Trophoblast cell (in vitro differentiated cells and primary cell): ENCODE measurements at regions not wholly inside any gene's neighbourhood (a gene's known extent, or its start where the extent isn't known, plus 50 kb on each side); places are given as distances from the start of the nearest gene placed in this dataset.

Experiments
- DNase-seq, 2 donors: peaks; one replicate each; pipeline ENCODE4 v3.0.0-alpha.2; 2016
- H2AFZ ChIP-seq: 2 replicates; pipeline ENCODE4 v1.6.1; 2013; ENCODE audit warnings: low read length, moderate library complexity, mild to moderate bottlenecking; ENCODE audit not compliant: insufficient read depth, poor library complexity
- H2AK5ac ChIP-seq: 2 replicates; pipeline ENCODE4 v1.6.1; 2013; ENCODE audit warnings: mild to moderate bottlenecking, low read length
- H2BK120ac ChIP-seq: 2 replicates; pipeline ENCODE4 v1.6.1; 2013; ENCODE audit warnings: low read length, mild to moderate bottlenecking, moderate library complexity; ENCODE audit not compliant: insufficient read depth, poor library complexity
- H2BK12ac ChIP-seq: 2 replicates; pipeline ENCODE4 v1.6.1; 2013; ENCODE audit warnings: mild to moderate bottlenecking, low read length, moderate library complexity
- H2BK5ac ChIP-seq: 2 replicates; pipeline ENCODE4 v1.6.1; 2013; ENCODE audit warnings: low read length, low read depth, moderate library complexity, mild to moderate bottlenecking; ENCODE audit not compliant: poor library complexity
- H3K14ac ChIP-seq: 2 replicates; pipeline ENCODE4 v1.6.1; 2013; ENCODE audit warnings: mild to moderate bottlenecking, low read length
- H3K18ac ChIP-seq: 2 replicates; pipeline ENCODE4 v1.6.1; 2013; ENCODE audit warnings: mild to moderate bottlenecking, low read length
- H3K23ac ChIP-seq: 2 replicates; pipeline ENCODE4 v1.6.1; 2013; ENCODE audit warnings: low read length
- H3K27ac ChIP-seq: 2 replicates; pipeline ENCODE4 v1.5.1; 2013; ENCODE audit warnings: low read depth, mild to moderate bottlenecking, inconsistent platforms, low read length, moderate library complexity
- H3K27me3 ChIP-seq: 2 replicates; pipeline ENCODE4 v1.6.1; 2013; ENCODE audit warnings: inconsistent platforms, mild to moderate bottlenecking, low read length, moderate library complexity; ENCODE audit not compliant: insufficient read depth
- H3K36me3 ChIP-seq, 2 experiments: 1 replicate in 1 of 2; 2 replicates in 1 of 2; pipeline ENCODE4 v1.6.1; 2013; ENCODE audit warnings: low read length in 2 of 2, mild to moderate bottlenecking in 2 of 2, moderate library complexity in 1 of 2; ENCODE audit not compliant: insufficient read depth in 2 of 2, control insufficient read depth in 1 of 2
- H3K4ac ChIP-seq: 2 replicates; pipeline ENCODE4 v1.6.1; 2013; ENCODE audit warnings: low read depth, mild to moderate bottlenecking, low read length, moderate library complexity
- H3K4me1 ChIP-seq, 2 experiments: 1 replicate in 1 of 2; 2 replicates in 1 of 2; pipeline ENCODE4 v1.6.1; 2013; ENCODE audit warnings: low read length in 2 of 2, mild to moderate bottlenecking in 2 of 2, moderate library complexity in 1 of 2; ENCODE audit not compliant: insufficient read depth in 2 of 2, control insufficient read depth in 1 of 2
- H3K4me2 ChIP-seq: 2 replicates; pipeline ENCODE4 v1.6.1; 2013; ENCODE audit warnings: inconsistent platforms, mild to moderate bottlenecking, low read length, moderate library complexity
- H3K4me3 ChIP-seq: 2 replicates; pipeline ENCODE4 v1.5.1; 2013; ENCODE audit warnings: mild to moderate bottlenecking, low read depth, low read length, inconsistent platforms
- H3K79me1 ChIP-seq: one replicate; pipeline ENCODE4 v1.6.1; 2013; ENCODE audit warnings: low read length
- H3K79me2 ChIP-seq: 2 replicates; pipeline ENCODE4 v1.6.1; 2013; ENCODE audit warnings: low read length, mild to moderate bottlenecking; ENCODE audit not compliant: control insufficient read depth, insufficient read depth, poor library complexity
- H3K9ac ChIP-seq: 2 replicates; pipeline ENCODE4 v1.6.1; 2013; ENCODE audit warnings: mild to moderate bottlenecking, low read length
- H3K9me3 ChIP-seq: 2 replicates; pipeline ENCODE4 v1.6.1; 2013; ENCODE audit warnings: low read depth, mild to moderate bottlenecking, control low read depth, inconsistent platforms, low read length; ENCODE audit not compliant: insufficient read depth
- H4K12ac ChIP-seq: 2 replicates; pipeline ENCODE4 v1.6.1; 2013; ENCODE audit warnings: low read depth, mild to moderate bottlenecking, low read length, moderate library complexity
- H4K8ac ChIP-seq: 2 replicates; pipeline ENCODE4 v1.6.1; 2013; ENCODE audit warnings: low read depth, mild to moderate bottlenecking, low read length, moderate library complexity
- H4K91ac ChIP-seq: one replicate; pipeline ENCODE4 v1.6.1; 2013; ENCODE audit warnings: low read depth, mild to moderate bottlenecking, low read length, moderate library complexity
- WGBS: extraction: QIAGEN DNeasy Blood & Tissue Kit; methylation state at CpG from one replicate; pipeline ENCODE4 v1.1.7; 2013; ENCODE audit warnings: missing lambda C conversion rate; ENCODE audit not compliant: insufficient read length, insufficient coverage; ENCODE audit errors: extremely low coverage; 5-methylcytosine and 5-hydroxymethylcytosine counted together

DNA sequence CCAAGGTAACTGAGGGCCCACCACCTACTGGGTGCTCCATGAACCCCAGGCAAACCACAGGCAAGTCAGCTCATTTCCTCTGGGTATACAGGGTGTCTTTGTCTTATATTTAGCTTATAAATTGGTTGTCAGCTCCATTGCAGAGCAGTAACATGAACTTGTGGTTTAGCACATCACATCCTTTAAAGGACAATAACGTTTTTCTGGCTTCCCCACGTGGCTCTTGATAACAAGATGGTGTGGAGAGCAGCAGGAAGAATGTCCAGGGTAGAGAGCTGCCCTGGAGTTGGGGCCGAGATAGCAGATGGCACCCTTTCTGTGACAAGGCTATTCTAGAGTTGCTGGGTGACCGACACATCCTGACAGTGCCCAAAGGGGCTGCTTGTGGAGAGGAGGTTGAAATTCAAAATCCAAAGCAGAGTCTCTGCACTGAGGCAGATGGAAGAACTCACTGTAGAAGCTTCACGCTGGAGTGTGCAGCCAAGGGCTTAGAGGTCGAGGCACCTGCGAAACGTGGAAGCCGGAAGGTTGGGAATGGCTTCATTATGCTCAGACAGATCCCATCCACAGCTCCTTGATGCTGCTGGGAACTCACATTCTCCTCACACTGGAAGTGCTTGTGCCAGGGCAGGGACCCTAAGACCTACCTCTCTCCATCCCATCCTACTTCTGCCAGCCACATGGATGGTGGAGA lies 133.0 kb upstream of the FRY start:
- no peak overlapping the region for H2BK120ac ChIP-seq

DNA sequence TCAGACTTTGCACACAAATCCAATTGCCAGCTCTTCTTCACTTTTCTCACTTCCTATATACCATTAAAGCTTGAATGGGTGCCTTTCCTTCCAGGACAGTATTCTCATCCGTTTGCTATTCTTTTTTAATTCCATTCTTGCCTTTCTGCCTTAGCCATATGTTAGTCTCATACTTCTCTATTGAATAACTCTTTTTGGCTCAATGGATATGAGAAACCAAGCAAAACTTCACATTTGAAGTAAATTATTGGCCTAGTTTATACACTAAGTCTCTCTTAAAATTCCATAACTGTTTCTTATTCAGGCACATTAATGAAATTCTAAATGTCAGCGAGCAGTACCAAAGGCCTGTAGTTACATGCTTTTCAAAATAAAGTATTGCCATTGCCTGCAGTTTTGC lies 129.6 kb upstream of the FRY start:
- no CpG with 5 or more reads among the region's 2 CpGs for WGBS
- H3K27ac ChIP-seq = no peak overlapping the region

More for the DNA sequence above, 133.0 kb upstream of the FRY start:
- H3K14ac ChIP-seq = no peak overlapping the region
- H3K18ac ChIP-seq = no peak overlapping the region
- no peaks in the 10 kb centered on the region for H3K79me2 ChIP-seq
- H3K36me3 ChIP-seq = no peaks in the 10 kb centered on the region
- no peak overlapping the region for H4K12ac ChIP-seq
- no peak overlapping the region for H2BK12ac ChIP-seq
- no peak overlapping the region for H3K4ac ChIP-seq
- no peaks in the 10 kb centered on the region for H3K4me1 ChIP-seq
- H3K27ac ChIP-seq = no peak overlapping the region
- no peak overlapping the region for H2BK5ac ChIP-seq
- no peak overlapping the region for H2AFZ ChIP-seq
- H2AK5ac ChIP-seq = no peak overlapping the region
- DNase-seq = no peak
- H3K9me3 ChIP-seq = no peaks in the 10 kb centered on the region
- H4K91ac ChIP-seq = no peak overlapping the region
- no peak overlapping the region for H3K4me2 ChIP-seq
- no peak overlapping the region for H3K23ac ChIP-seq
- H3K9ac ChIP-seq = no peak overlapping the region
- no peak overlapping the region for H3K4me3 ChIP-seq
- H3K79me1 ChIP-seq = no peaks in the 10 kb centered on the region
- H4K8ac ChIP-seq = no peak overlapping the region
- H3K27me3 ChIP-seq = no peaks in the 10 kb centered on the region
- WGBS = no CpG with 5 or more reads among the region's 9 CpGs

DNA sequence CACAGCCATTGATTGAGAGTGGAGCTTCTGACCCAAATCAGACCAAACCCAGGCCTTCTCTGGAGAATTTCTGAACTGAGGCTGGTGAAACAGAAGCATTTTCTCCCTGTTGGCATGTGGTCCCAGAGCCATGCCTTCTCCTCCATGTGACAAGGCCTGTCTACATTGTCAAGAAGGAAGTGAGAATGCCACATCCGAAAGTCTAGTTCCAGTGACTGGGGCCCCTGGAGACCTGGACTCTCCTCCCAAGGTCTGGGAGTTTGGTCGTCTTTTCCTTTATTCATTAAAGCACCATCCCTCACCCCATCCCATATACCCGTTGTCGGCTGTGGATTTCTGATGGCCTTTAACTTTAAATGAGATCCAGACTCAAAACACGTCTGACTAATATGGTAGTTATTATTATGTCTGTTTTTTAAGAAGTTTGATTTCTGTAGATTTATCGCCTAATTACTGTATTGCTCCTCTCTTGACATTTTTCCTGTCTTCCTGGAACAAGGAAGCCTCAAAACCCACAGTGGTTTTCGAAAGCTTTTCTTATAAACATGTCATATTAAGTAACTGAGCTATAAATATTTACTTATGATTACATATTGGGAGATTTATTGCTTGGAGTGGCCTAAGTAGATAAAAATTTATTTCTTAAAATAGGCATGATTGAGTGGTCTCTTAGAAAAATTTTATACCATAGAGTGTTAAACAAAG lies 128.3 kb upstream of the FRY start:
- H2BK5ac ChIP-seq = no peak overlapping the region
- no peak for DNase-seq
- no peak overlapping the region for H3K4me3 ChIP-seq
- no peaks in the 10 kb centered on the region for H3K9me3 ChIP-seq
- H4K12ac ChIP-seq = no peak overlapping the region
- no peak overlapping the region for H3K14ac ChIP-seq
- no peak overlapping the region for H3K18ac ChIP-seq
- H3K36me3 ChIP-seq = no peaks in the 10 kb centered on the region
- no peak overlapping the region for H3K9ac ChIP-seq
- no peaks in the 10 kb centered on the region for H3K27me3 ChIP-seq
- H3K4me1 ChIP-seq = no peaks in the 10 kb centered on the region
- no peak overlapping the region for H2AFZ ChIP-seq
- no peak overlapping the region for H3K27ac ChIP-seq
- no CpG with 5 or more reads among the region's 7 CpGs for WGBS
- no peaks in the 10 kb centered on the region for H3K79me1 ChIP-seq
- H4K8ac ChIP-seq = no peak overlapping the region
- no peak overlapping the region for H3K23ac ChIP-seq
- no peak overlapping the region for H3K4ac ChIP-seq
- no peak overlapping the region for H3K4me2 ChIP-seq
- no peak overlapping the region for H2BK120ac ChIP-seq
- no peak overlapping the region for H2BK12ac ChIP-seq
- no peak overlapping the region for H2AK5ac ChIP-seq
- H3K79me2 ChIP-seq = no peaks in the 10 kb centered on the region
- H4K91ac ChIP-seq = no peak overlapping the region

More for the DNA sequence above, 129.6 kb upstream of the FRY start:
- Histone ChIP-seq H3K9ac (no peak overlapping the region), H3K4me3 (no peak overlapping the region), H3K23ac (no peak overlapping the region), H2AFZ (no peak overlapping the region), H3K18ac (no peak overlapping the region), H3K27me3 (no peaks in the 10 kb centered on the region), H4K12ac (no peak overlapping the region), H3K14ac (no peak overlapping the region), H3K4me1 (no peaks in the 10 kb centered on the region), H4K91ac (no peak overlapping the region), H2BK5ac (no peak overlapping the region), H3K4me2 (no peak overlapping the region), H3K79me2 (no peaks in the 10 kb centered on the region), H2AK5ac (no peak overlapping the region), H4K8ac (no peak overlapping the region), H3K4ac (no peak overlapping the region), H3K36me3 (no peaks in the 10 kb centered on the region), H3K9me3 (no peaks in the 10 kb centered on the region), H3K79me1 (no peaks in the 10 kb centered on the region), H2BK120ac (no peak overlapping the region), H2BK12ac (no peak overlapping the region)
- DNase-seq = no peak

DNA sequence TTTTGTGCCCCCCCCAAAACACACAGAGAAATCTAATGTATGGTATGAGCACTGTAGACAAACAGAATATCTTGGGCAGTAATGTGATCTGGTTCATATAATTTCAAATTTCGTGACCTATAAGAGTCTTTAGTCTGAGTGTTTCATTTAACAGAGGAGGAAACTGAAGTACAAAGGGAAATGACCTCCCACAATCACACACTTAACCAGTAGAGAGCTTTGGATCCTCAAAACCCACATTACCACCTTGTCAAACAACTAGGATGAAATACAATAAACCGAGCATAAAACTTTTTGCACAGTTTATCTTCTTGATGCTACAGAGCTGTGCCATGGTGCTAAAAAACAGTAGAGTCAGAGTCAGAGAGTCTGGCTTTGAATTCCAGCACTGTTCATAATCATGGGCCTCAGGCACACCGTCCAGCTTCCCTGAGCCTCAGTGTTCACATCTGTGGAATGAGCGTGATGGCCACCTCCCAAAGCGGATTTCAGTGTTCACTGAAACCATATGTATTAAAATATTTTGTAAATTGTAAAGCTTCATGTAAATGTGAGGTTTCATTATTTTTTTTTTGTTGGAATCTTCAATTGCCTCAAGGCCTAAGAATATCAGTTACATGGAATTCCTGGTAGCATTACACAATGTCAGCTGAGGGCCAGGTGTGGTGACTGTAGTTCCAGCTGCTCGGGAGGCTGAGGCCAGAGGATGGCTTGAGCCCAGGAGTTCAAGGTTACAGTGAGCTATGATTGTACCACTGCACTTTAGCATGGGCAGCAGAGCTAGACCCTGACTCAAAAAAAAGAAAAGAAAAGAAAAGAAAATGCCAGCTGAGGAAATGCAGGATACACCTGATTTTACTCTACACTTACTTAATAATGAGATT lies 126.4 kb upstream of the FRY start:
- Histone ChIP-seq H3K18ac (no peak overlapping the region), H3K4me2 (no peak overlapping the region), H4K91ac (no peak overlapping the region), H3K23ac (no peak overlapping the region), H3K14ac (no peak overlapping the region), H2AFZ (no peak overlapping the region), H3K27me3 (no peaks in the 10 kb centered on the region), H3K27ac (no peak overlapping the region), H3K9ac (no peak overlapping the region), H3K36me3 (no peaks in the 10 kb centered on the region), H2BK5ac (no peak overlapping the region), H2BK120ac (no peak overlapping the region), H2BK12ac (no peak overlapping the region), H4K8ac (no peak overlapping the region), H4K12ac (no peak overlapping the region), H3K4ac (no peak overlapping the region), H3K4me3 (no peak overlapping the region), H3K79me2 (no peaks in the 10 kb centered on the region), H3K9me3 (no peaks in the 10 kb centered on the region), H3K4me1 (no peaks in the 10 kb centered on the region), H2AK5ac (no peak overlapping the region), H3K79me1 (no peaks in the 10 kb centered on the region)
- no CpG with 5 or more reads among the region's 6 CpGs for WGBS
- peak; percentile 67 to 88 for DNase-seq
